ENCODE measurements at regions not wholly inside any gene's neighbourhood (a gene's known extent, or its start where the extent isn't known, plus 50 kb on each side); places are given as distances from the start of the nearest gene placed in this dataset.

- intact Hi-C loops (cut with DNase I), result no loop called here
- no peak for DNase-seq
These were observed 57.0 kb upstream of the EGLN3 start for GRCh38 chr14:34007902-34008301.

DNA sequence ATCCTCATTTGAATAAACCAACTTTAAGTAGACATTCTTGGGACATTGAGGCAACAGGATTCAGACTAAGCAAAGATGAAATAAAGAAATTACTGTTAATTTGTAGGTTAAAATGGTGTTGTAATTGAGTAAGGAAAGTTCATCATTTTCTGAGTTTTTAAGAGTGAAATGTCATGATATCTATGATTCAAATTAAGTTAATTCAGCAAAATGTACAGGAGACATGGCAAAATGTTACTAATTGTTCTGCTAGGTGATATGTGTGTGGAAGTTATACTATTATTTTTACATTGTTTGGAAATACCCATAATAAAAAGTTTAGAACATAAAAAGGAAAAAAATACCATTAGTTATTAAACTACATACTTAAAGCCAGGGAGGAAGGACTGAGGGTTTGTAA lies 55.0 kb upstream of the EGLN3 start:
- no peak for DNase-seq
- intact Hi-C loops (cut with DNase I), result no loop called here

DNA sequence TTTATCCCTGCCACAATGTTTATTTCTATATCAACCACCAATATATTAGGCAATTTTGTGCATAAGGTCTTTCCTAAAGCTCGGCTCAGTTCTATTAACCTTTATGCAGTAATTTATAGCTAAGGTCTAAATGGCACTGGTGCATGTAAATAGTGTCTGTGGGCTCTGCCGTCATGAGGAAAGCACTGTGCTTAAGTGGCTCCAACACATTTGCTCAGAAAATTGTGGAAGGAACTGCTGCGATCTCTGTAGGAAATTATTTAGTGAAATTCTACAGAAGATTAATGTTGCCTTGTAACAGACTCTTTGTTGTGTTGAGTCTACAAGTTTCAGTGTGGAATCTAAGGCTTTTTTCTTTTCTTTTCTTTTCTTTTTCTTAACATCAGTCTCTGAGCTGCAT lies 54.0 kb upstream of the EGLN3 start:
- intact Hi-C loops (cut with DNase I), result no loop called here
- DNase-seq, result no peak

- intact Hi-C loops (cut with DNase I), result no loop called here
- DNase-seq, result no peak
These were observed 52.8 kb upstream of the EGLN3 start for GRCh38 chr14:34003691-34004090.

GRCh38 chr14:34003082-34003668 lies 52.3 kb upstream of the EGLN3 start:
- DNase-seq, result no peak
- intact Hi-C loops (cut with DNase I), result no loop called here
